Glutamatergic neuron (in vitro differentiated cells): ENCODE measurements at regions not wholly inside any gene's neighbourhood (a gene's known extent, or its start where the extent isn't known, plus 50 kb on each side); places are given as distances from the start of the nearest gene placed in this dataset.

Experiments
- DNase-seq: peaks from one replicate; pipeline ENCODE4 v3.0.0; 2022
- H3K27ac Mint-ChIP-seq: one replicate; pipeline ENCODE4 v1.8.0; 2020; ENCODE audit warnings: mild to moderate bottlenecking, mixed read lengths, inconsistent platforms; ENCODE audit not compliant: unreplicated experiment
- H3K27me3 Mint-ChIP-seq: one replicate; pipeline ENCODE4 v1.8.0; 2020; ENCODE audit warnings: mild to moderate bottlenecking, moderate library complexity, mixed read lengths, inconsistent platforms; ENCODE audit not compliant: unreplicated experiment
- H3K36me3 Mint-ChIP-seq: one replicate; pipeline ENCODE4 v1.8.0; 2020; ENCODE audit warnings: mild to moderate bottlenecking, mixed read lengths, inconsistent platforms; ENCODE audit not compliant: unreplicated experiment
- H3K4me1 Mint-ChIP-seq: one replicate; pipeline ENCODE4 v1.8.0; 2020; ENCODE audit warnings: mild to moderate bottlenecking, low read depth, mixed read lengths, inconsistent platforms; ENCODE audit not compliant: unreplicated experiment
- H3K4me3 Mint-ChIP-seq: one replicate; pipeline ENCODE4 v1.8.0; 2020; ENCODE audit warnings: mild to moderate bottlenecking, mixed read lengths, inconsistent platforms; ENCODE audit not compliant: unreplicated experiment
- H3K9me3 Mint-ChIP-seq: one replicate; pipeline ENCODE4 v1.8.0; 2020; ENCODE audit warnings: mild to moderate bottlenecking, moderate library complexity, mixed read lengths, inconsistent platforms; ENCODE audit not compliant: unreplicated experiment
- CTCF ChIP-seq: fragments of 200-600 bp; sonication (generic); IDR thresholded peaks from one replicate; pipeline ENCODE4 v1.5.0; 2021; ENCODE audit not compliant: partially characterized antibody, unreplicated experiment

- H3K4me3 Mint-ChIP-seq = no peak overlapping the region
- no peaks in the 10 kb centered on the region for H3K36me3 Mint-ChIP-seq
- DNase-seq = no peak
- H3K9me3 Mint-ChIP-seq = no peaks in the 10 kb centered on the region
- H3K27me3 Mint-ChIP-seq = no peaks in the 10 kb centered on the region
- no peaks in the 10 kb centered on the region for H3K4me1 Mint-ChIP-seq
- no peak for TF ChIP-seq CTCF
- H3K27ac Mint-ChIP-seq = no peak overlapping the region
Measured at GRCh38 chr4:181739031-181739430, 504.2 kb upstream of the TENM3 start.

GRCh38 chr4:181741513-181741912 lies 501.7 kb upstream of the TENM3 start:
- Mint-ChIP-seq H3K27ac (no peak overlapping the region), H3K36me3 (no peaks in the 10 kb centered on the region), H3K4me3 (no peak overlapping the region), H3K4me1 (no peaks in the 10 kb centered on the region), H3K9me3 (no peaks in the 10 kb centered on the region), H3K27me3 (no peaks in the 10 kb centered on the region)
- no peak for DNase-seq
- TF ChIP-seq CTCF = no peak

GRCh38 chr4:181745933-181746625 lies 497.1 kb upstream of the TENM3 start:
- no peaks in the 10 kb centered on the region for H3K9me3 Mint-ChIP-seq
- DNase-seq = no peak
- no peak overlapping the region for H3K4me3 Mint-ChIP-seq
- H3K36me3 Mint-ChIP-seq = no peaks in the 10 kb centered on the region
- no peaks in the 10 kb centered on the region for H3K4me1 Mint-ChIP-seq
- peaks cover 2% of the 10 kb centered on the region for H3K27me3 Mint-ChIP-seq
- no peak for TF ChIP-seq CTCF
- no peak overlapping the region for H3K27ac Mint-ChIP-seq

GRCh38 chr4:181748581-181748980 lies 494.6 kb upstream of the TENM3 start:
- TF ChIP-seq CTCF = no peak
- Mint-ChIP-seq H3K4me3 (no peak overlapping the region), H3K4me1 (no peaks in the 10 kb centered on the region), H3K36me3 (no peaks in the 10 kb centered on the region), H3K9me3 (no peaks in the 10 kb centered on the region), H3K27me3 (peaks cover 2% of the 10 kb centered on the region), H3K27ac (no peak overlapping the region)
- DNase-seq = no peak

- no peak for TF ChIP-seq CTCF
Measured at GRCh38 chr4:181752516-181752915, 490.7 kb upstream of the TENM3 start.

More at GRCh38 chr4:181752516-181752915, 490.7 kb upstream of the TENM3 start:
- Mint-ChIP-seq H3K27me3 (peaks cover 2% of the 10 kb centered on the region), H3K4me1 (peaks cover 13% of the 10 kb centered on the region), H3K36me3 (no peaks in the 10 kb centered on the region), H3K9me3 (no peaks in the 10 kb centered on the region), H3K27ac (no peak overlapping the region), H3K4me3 (no peak overlapping the region)
- no peak for DNase-seq
